B cell (primary cell): ENCODE measurements at regions not wholly inside any gene's neighbourhood (a gene's known extent, or its start where the extent isn't known, plus 50 kb on each side); places are given as distances from the start of the nearest gene placed in this dataset.

ENCODE experiments used
- EZH2 ChIP-seq: IDR thresholded peaks from 2 replicates; pipeline ENCODE4 v1.6.1; 2012; ENCODE audit warnings: borderline replicate concordance, low read depth, mild to moderate bottlenecking, moderate library complexity, low read length; ENCODE audit not compliant: insufficient read depth, poor library complexity, severe bottlenecking
- TF ChIP-seq, protein P1 (sequence below): fragments of 200-600 bp; IDR thresholded peaks from one replicate; pipeline ENCODE4 v1.8.0; 2022; ENCODE audit warnings: antibody characterized with exemption, mild to moderate bottlenecking

DNA sequence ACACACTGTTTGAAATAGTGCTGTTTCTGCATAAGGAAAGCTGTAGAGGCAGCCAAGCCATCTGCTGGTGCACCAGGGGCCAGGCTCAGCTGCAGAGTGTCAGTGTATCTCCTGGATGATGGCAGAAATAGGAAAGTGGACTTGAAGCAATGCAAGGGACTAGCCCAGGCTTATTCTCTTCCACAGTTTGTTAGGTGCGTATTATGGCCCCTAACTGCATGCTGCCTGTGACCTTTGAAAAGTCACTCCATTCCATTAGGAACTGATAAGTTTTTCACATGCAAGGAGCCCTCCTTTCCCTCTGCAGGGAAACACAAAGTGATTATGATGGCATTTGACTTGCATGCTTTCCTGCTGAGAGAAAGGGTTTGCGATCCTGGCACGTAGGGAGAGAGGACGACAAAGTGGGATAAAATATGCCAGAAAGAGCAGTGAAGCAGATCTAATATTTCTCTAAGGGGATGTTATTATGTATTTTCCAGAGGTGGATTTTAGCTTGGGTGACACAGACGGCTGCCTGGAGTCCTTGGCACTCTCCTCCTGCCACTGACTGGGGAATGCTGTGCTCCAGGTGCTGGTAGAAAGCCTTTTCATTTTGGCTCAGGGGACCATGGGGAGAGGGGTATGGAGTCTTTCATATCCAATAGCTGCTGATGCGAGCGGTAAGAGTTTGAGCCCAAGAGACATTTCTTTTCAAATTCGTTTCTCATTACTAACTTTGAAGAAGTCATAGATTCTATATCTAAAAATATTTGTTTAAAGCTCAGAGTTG, 402.1 kb upstream of the B3GALT2 start:
- TF ChIP-seq, protein P1, sequence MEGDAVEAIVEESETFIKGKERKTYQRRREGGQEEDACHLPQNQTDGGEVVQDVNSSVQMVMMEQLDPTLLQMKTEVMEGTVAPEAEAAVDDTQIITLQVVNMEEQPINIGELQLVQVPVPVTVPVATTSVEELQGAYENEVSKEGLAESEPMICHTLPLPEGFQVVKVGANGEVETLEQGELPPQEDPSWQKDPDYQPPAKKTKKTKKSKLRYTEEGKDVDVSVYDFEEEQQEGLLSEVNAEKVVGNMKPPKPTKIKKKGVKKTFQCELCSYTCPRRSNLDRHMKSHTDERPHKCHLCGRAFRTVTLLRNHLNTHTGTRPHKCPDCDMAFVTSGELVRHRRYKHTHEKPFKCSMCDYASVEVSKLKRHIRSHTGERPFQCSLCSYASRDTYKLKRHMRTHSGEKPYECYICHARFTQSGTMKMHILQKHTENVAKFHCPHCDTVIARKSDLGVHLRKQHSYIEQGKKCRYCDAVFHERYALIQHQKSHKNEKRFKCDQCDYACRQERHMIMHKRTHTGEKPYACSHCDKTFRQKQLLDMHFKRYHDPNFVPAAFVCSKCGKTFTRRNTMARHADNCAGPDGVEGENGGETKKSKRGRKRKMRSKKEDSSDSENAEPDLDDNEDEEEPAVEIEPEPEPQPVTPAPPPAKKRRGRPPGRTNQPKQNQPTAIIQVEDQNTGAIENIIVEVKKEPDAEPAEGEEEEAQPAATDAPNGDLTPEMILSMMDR, result no peak
- TF ChIP-seq EZH2, result no peak
